ENCODE measurements at regions not wholly inside any gene's neighbourhood (a gene's known extent, or its start where the extent isn't known, plus 50 kb on each side); places are given as distances from the start of the nearest gene placed in this dataset.

- no peak overlapping the region for H3K27ac Mint-ChIP-seq
- H3K4me3 Mint-ChIP-seq, result no peak overlapping the region
- H3K4me1 Mint-ChIP-seq, result peaks cover 5% of the 10 kb centered on the region
- no peak for DNase-seq
- no peak for TF ChIP-seq CTCF (IDR thresholded peaks at IDR 0.05)
- no peaks in the 10 kb centered on the region for H3K9me3 Mint-ChIP-seq
- H3K36me3 Mint-ChIP-seq (ENCODE audit: low read depth), result no peaks in the 10 kb centered on the region
- H3K27me3 Mint-ChIP-seq (ENCODE audit: low read depth, poor library complexity), result peaks cover 76% of the 10 kb centered on the region
Measured at GRCh38 chr16:48813485-48813884, 203.5 kb upstream of the N4BP1 start.

- TF ChIP-seq CTCF (IDR thresholded peaks at IDR 0.05), result no peak
- peaks cover 78% of the 10 kb centered on the region for H3K27me3 Mint-ChIP-seq (ENCODE audit: low read depth, poor library complexity)
Measured at GRCh38 chr16:48812856-48813255, 202.9 kb upstream of the N4BP1 start.

GRCh38 chr16:48811478-48811877 lies 201.5 kb upstream of the N4BP1 start:
- H3K36me3 Mint-ChIP-seq (ENCODE audit: low read depth), result no peaks in the 10 kb centered on the region
- no peak for DNase-seq
- H3K4me3 Mint-ChIP-seq, result peak overlapping the region; percentile 78
- no peak for TF ChIP-seq CTCF (IDR thresholded peaks at IDR 0.05)
- H3K4me1 Mint-ChIP-seq, result peaks cover 5% of the 10 kb centered on the region
- H3K9me3 Mint-ChIP-seq, result no peaks in the 10 kb centered on the region
- peaks cover 90% of the 10 kb centered on the region for H3K27me3 Mint-ChIP-seq (ENCODE audit: low read depth, poor library complexity)
- no peak overlapping the region for H3K27ac Mint-ChIP-seq

More at GRCh38 chr16:48812856-48813255, 202.9 kb upstream of the N4BP1 start:
- no peak for DNase-seq
- Mint-ChIP-seq H3K9me3 (no peaks in the 10 kb centered on the region), H3K27ac (no peak overlapping the region), H3K4me3 (no peak overlapping the region), H3K36me3 (ENCODE audit: low read depth) (no peaks in the 10 kb centered on the region), H3K4me1 (peaks cover 5% of the 10 kb centered on the region)

- peak overlapping the region; percentile 78 for H3K4me3 Mint-ChIP-seq
- no peaks in the 10 kb centered on the region for H3K9me3 Mint-ChIP-seq
- H3K27me3 Mint-ChIP-seq (ENCODE audit: low read depth, poor library complexity), result peaks cover 92% of the 10 kb centered on the region
- no peak overlapping the region for H3K27ac Mint-ChIP-seq
- no peaks in the 10 kb centered on the region for H3K36me3 Mint-ChIP-seq (ENCODE audit: low read depth)
- peak; percentile 50 for DNase-seq
- TF ChIP-seq CTCF (IDR thresholded peaks at IDR 0.05), result no peak
- H3K4me1 Mint-ChIP-seq, result peaks cover 5% of the 10 kb centered on the region
Measured at GRCh38 chr16:48810803-48811453, 200.9 kb upstream of the N4BP1 start.

GRCh38 chr16:48810436-48810802 lies 200.4 kb upstream of the N4BP1 start:
- TF ChIP-seq CTCF (IDR thresholded peaks at IDR 0.05), result no peak

GRCh38 chr16:48790151-48790550 lies 180.2 kb upstream of the N4BP1 start:
- no peak overlapping the region for H3K4me3 Mint-ChIP-seq
- peaks cover 3% of the 10 kb centered on the region for H3K27me3 Mint-ChIP-seq (ENCODE audit: low read depth, poor library complexity)
- no peak for TF ChIP-seq CTCF (IDR thresholded peaks at IDR 0.05)
- H3K4me1 Mint-ChIP-seq, result peaks cover 20% of the 10 kb centered on the region
- peaks cover 4% of the 10 kb centered on the region for H3K9me3 Mint-ChIP-seq
- no peaks in the 10 kb centered on the region for H3K36me3 Mint-ChIP-seq (ENCODE audit: low read depth)
- peak overlapping the region; percentile 72 for H3K27ac Mint-ChIP-seq
- DNase-seq, result no peak

More at GRCh38 chr16:48810436-48810802, 200.4 kb upstream of the N4BP1 start:
- peaks cover 90% of the 10 kb centered on the region for H3K27me3 Mint-ChIP-seq (ENCODE audit: low read depth, poor library complexity)
- H3K27ac Mint-ChIP-seq, result no peak overlapping the region
- no peak for DNase-seq
- H3K4me1 Mint-ChIP-seq, result peaks cover 5% of the 10 kb centered on the region
- H3K9me3 Mint-ChIP-seq, result peaks cover 3% of the 10 kb centered on the region
- peak overlapping the region; percentile 39 for H3K4me3 Mint-ChIP-seq
- no peaks in the 10 kb centered on the region for H3K36me3 Mint-ChIP-seq (ENCODE audit: low read depth)

Data from nephron progenitor cell (in vitro differentiated cells).